HG03280 (cell line): ENCODE measurements at regions not wholly inside any gene's neighbourhood (a gene's known extent, or its start where the extent isn't known, plus 50 kb on each side); places are given as distances from the start of the nearest gene placed in this dataset.
A peak's percentile ranks its signal among the peaks of the same experiment; 100 is the strongest.
"Not testable (repeated sequence)": the region's sequence is repeated elsewhere in the genome, so short reads cannot be mapped to it uniquely, and the experiment has no call there.

Source experiments
- ATAC-seq: cut with Tn5 transposase; IDR thresholded peaks from one replicate; pipeline ENCODE4 v1.9.1; 2021; ENCODE audit warnings: mild to moderate bottlenecking, moderate library complexity; ENCODE audit not compliant: unreplicated experiment

GRCh38 chr3:118167571-118167970, 867.1 kb downstream of the IGSF11 start:
- no peak for ATAC-seq

GRCh38 chr3:118168175-118168574, 866.5 kb downstream of the IGSF11 start:
- no peak for ATAC-seq

- ATAC-seq: no peak
These were observed 863.3 kb downstream of the IGSF11 start for GRCh38 chr3:118171236-118171852.

- ATAC-seq: peak; percentile 30
These were observed 853.8 kb downstream of the IGSF11 start for GRCh38 chr3:118180853-118181252.

DNA sequence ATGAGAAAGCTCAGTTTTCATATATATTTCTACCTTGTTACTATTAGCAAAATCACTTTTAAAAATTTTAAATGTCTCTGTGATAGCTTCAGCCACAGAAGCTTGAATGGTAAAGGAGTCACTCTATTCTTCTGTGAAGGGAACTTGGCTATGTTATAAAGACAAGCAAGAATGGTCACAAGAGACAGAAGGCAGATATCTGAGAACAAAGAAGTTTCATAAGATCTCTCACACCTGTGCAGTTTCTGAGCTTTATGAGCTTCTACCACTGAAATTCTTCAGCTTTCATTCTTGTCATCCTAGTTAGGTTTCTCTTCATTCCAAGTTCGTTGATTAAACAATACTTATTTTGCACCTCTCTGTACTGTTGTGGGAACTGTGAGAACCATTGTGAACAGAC, 853.4 kb downstream of the IGSF11 start:
- ATAC-seq: peak; percentile 69

GRCh38 chr3:118186051-118186450, 848.6 kb downstream of the IGSF11 start:
- ATAC-seq: no peak

GRCh38 chr3:118187221-118187620, 847.4 kb downstream of the IGSF11 start:
- no peak for ATAC-seq

- no peak for ATAC-seq
These were observed 838.5 kb downstream of the IGSF11 start for GRCh38 chr3:118196183-118196582.

GRCh38 chr3:118199044-118199443, 835.6 kb downstream of the IGSF11 start:
- no peak for ATAC-seq

GRCh38 chr3:118204052-118204656, 830.5 kb downstream of the IGSF11 start:
- ATAC-seq: no peak

GRCh38 chr3:118207271-118207670, 827.4 kb downstream of the IGSF11 start:
- no peak for ATAC-seq

DNA sequence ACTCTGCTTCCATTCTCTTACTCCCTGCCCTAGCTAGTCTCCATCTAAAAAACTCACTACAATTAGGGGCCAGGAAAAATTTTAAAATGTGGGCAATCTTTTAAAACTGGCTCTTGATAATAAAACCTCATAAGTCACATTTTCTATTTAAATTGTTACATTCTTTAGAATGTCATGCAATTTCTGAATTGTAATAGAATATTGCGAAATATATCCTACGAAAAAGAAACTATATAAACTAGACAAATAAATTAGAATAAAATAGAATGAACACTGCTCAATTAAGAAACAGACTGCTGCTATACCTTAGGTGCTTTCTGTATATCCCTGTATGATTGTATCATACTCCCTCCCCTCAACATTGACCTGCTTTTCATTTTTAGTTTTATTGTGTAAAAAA, 826.0 kb downstream of the IGSF11 start:
- ATAC-seq: no peak

DNA sequence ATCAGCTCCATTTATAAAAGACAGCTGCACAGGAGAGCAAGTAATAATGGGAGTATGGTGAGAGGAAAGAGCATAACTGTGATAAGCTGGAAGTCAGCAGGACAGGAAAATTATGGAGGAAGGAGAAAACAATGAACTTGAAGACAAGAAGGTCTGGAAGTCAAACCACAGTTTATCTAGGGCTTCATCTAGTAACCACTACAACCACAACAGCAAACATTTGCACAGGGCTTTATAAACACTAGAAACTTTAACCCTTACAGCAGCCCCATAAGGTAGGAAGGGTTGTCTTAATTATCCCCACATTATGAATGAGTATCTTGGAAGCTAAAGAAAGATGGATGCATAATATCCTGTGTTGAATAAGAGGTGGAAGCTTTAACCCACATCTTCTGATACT, 820.8 kb downstream of the IGSF11 start:
- no peak for ATAC-seq

DNA sequence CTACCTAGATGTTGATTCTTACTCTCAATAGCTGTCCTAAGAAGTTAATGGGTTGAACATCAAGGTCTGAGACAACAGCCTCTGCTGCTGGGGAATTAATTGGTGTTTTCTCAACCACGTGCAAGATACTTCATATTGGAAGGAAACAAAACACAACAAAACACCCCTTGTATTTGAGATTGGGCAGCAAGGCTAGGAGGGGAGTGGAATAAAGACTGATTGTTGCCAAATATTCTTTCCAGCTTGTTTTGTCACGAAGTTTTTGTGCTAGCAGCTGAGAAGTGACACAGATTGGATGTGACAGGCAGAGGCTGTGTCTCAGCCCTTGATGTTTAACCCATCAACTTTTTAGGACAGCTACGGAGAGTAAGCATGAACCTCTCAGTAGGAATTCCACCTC, 808.4 kb downstream of the IGSF11 start:
- ATAC-seq: no peak

GRCh38 chr3:118227191-118227590, 807.5 kb downstream of the IGSF11 start:
- no peak for ATAC-seq

GRCh38 chr3:118228151-118228550, 806.5 kb downstream of the IGSF11 start:
- ATAC-seq: no peak

GRCh38 chr3:118229196-118229595, 805.5 kb downstream of the IGSF11 start:
- ATAC-seq: no peak

DNA sequence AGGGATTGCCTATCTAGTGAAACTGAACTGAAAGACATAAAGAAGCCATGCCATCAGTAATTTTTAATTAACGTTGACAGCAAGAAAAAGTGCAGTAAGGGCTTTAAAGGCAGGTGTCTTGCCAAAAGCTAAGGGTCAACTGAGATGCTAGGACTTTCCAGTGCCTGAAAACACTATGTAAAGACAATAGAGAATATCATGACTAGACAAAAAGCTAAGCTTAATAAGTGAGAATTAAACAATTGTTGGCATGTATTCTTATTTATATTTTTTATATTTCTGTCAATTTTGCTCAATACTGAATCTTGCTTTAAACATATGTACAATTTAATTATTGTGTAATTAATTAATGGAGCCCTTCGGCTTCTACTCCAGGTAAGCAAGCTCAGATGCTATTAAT, 803.1 kb downstream of the IGSF11 start:
- no peak for ATAC-seq

DNA sequence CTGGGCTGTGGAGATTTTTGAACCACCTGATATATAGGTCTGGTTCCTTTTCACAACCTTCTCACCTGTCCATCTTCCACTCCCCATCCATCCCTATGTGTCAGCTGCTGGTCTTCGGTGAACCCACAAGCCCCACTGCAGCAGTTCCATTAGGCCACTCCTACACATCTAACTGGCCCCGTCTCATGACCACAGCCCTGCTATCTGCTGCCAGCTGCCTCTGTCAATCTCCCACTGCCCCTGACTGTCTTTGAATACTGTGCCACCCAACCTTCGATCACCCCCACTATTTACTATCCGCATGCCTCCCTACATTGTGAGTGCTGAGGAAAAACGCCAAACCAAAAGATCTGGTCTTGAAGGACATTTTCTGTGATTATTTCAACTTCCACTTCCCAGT, 795.4 kb downstream of the IGSF11 start:
- ATAC-seq: no peak

GRCh38 chr3:118244761-118245160, 789.9 kb downstream of the IGSF11 start:
- no peak for ATAC-seq

- ATAC-seq: no peak
These were observed 789.3 kb downstream of the IGSF11 start for GRCh38 chr3:118245312-118245711.

DNA sequence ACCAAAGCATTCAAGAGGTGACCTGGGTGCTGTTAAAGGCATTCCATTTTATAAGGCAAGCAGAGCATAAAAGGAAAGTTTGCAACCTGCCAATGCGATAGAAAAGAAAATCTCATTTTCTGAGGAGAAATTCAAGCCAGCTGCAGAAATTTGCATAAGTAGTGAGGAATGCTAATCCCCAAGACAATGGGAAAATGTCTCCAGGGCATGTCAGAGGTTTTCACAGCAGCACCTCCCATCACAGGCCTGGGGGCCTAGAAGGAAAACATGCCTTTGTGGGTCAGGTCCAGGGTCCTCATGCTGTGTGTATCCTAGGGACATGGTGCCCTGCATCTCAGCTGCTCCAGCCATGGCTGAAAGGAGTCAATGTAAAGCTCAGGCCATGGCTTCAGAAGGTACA, 775.8 kb downstream of the IGSF11 start:
- not testable (repeated sequence) for ATAC-seq

- ATAC-seq: no peak
These were observed 771.7 kb downstream of the IGSF11 start for GRCh38 chr3:118262800-118263402.
